ENCODE measurements at regions not wholly inside any gene's neighbourhood (a gene's known extent, or its start where the extent isn't known, plus 50 kb on each side); places are given as distances from the start of the nearest gene placed in this dataset.
"Not testable (repeated sequence)": the region's sequence is repeated elsewhere in the genome, so short reads cannot be mapped to it uniquely, and the experiment has no call there.

DNA sequence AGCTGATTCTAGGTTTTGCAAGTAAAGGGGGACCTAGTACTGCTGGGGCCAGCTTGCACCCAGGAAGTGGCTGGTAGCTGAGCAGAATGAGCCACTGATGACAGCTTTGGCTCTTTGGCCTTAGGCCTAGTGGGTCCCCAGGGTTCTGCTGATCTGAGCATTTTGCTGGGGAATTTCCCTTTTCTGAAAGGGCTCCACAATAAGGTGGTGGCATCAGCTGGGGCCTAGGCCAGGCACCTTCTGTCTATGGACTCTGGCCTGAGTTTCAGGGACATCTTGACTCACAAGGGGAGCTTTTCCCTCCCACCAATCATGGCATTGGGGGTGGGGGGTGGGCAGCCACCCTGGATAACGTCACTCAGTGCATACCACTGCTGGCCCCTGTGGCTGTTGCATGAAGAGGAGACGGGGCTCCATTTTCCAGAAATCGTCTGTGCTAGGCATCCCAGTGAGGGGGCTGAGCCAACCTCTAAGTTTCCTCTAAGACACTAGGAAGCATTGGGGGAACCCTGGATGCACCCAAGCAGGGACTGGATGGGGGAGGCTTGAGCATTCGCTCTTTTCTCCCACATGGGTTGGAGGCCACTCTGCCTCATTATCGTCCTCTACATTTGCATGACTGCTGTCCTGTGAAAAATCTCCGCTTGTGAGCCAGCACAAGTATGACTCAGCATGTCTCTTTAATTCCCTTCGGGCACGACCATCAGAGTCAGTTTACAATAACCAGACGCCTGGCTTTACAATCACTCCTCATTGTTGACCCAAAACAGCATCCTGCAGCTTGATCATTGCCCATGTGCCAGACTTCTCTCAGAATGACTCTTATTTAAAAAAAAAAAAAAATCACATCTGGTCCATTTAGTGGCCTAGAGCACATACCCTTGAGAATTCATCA is 145.0 kb upstream of the THY1 start:
- H3K9ac ChIP-seq (ENCODE audit: insufficient read depth, low read length, poor library complexity, severe bottlenecking): no peak overlapping the region
- Mint-ChIP-seq H3K4me1 (peaks cover 26% of the 10 kb centered on the region), H3K36me3 (peaks cover 0 to 3% of the 10 kb centered on the region in 2 donors), H3K27ac (no peak overlapping the region), H3K27me3 (ENCODE audit: low read depth in 3 of 3) (peaks cover 0 to 5% (median 5%) of the 10 kb centered on the region in 3 donors), H3K4me3 (no peak overlapping the region), H3K9me3 (peaks cover 0 to 5% (median 0%) of the 10 kb centered on the region in 7 donors)
- no peak overlapping the region for H2AFZ ChIP-seq (ENCODE audit: insufficient read depth, low read depth, low read length, poor library complexity, severe bottlenecking)
- H3K4me2 ChIP-seq (replicated peaks; ENCODE audit: extremely low read depth, low read length, poor library complexity, severe bottlenecking): no peak overlapping the region
- intact Hi-C loops (cut with micrococcal nuclease): loop anchor here in 1 of 2 donors (2.0 kb wide), 1 partner anchor 33 kb away; no protein-coding TSS in a partner anchor
- H4K20me1 ChIP-seq (ENCODE audit: insufficient read depth, low read length): no peaks in the 10 kb centered on the region
- H3K27ac ChIP-seq (ENCODE audit: low read depth in 1 of 2, low read length in 2 of 2): no peak overlapping the region
- no peaks in the 10 kb centered on the region for H3K79me2 ChIP-seq (ENCODE audit: insufficient read depth, low read length)
- H3K27me3 ChIP-seq (ENCODE audit: control insufficient read depth in 2 of 2, insufficient read depth in 2 of 2, low read length in 2 of 2): no peaks in the 10 kb centered on the region
- no peak overlapping the region for H3K4me3 ChIP-seq (replicated peaks in 1 of 3; ENCODE audit: low read depth in 2 of 3, low read length in 3 of 3)
- no peak for TF ChIP-seq CTCF (IDR thresholded peaks at IDR 0.05)
- H3K36me3 ChIP-seq (replicated peaks in 1 of 2; ENCODE audit: control insufficient read depth in 1 of 2, insufficient read depth in 2 of 2, low read length in 2 of 2): no peaks in the 10 kb centered on the region
- peaks cover 18 to 34% of the 10 kb centered on the region in 2 donors for H3K4me1 ChIP-seq (ENCODE audit: control insufficient read depth in 1 of 2, insufficient read depth in 2 of 2, low read length in 2 of 2)
- 87% methylated on average over 7 of the region's 9 CpGs for WGBS (ENCODE audit: insufficient coverage)
- no peak for DNase-seq
- H3K9me3 ChIP-seq (replicated peaks in 1 of 2; ENCODE audit: control insufficient read depth in 1 of 2, insufficient read depth in 1 of 2, low read length in 2 of 2): no peaks in the 10 kb centered on the region

- Histone ChIP-seq H2AFZ (ENCODE audit: insufficient read depth, low read depth, low read length, poor library complexity, severe bottlenecking) (no peak overlapping the region), H3K27me3 (ENCODE audit: control insufficient read depth in 2 of 2, insufficient read depth in 2 of 2, low read length in 2 of 2) (no peaks in the 10 kb centered on the region), H3K9ac (ENCODE audit: insufficient read depth, low read length, poor library complexity, severe bottlenecking) (no peak overlapping the region), H3K36me3 (replicated peaks in 1 of 2; ENCODE audit: control insufficient read depth in 1 of 2, insufficient read depth in 2 of 2, low read length in 2 of 2) (no peaks in the 10 kb centered on the region), H3K9me3 (replicated peaks in 1 of 2; ENCODE audit: control insufficient read depth in 1 of 2, insufficient read depth in 1 of 2, low read length in 2 of 2) (no peaks in the 10 kb centered on the region), H3K4me3 (replicated peaks in 1 of 3; ENCODE audit: low read depth in 2 of 3, low read length in 3 of 3) (no peak overlapping the region), H3K79me2 (ENCODE audit: insufficient read depth, low read length) (no peaks in the 10 kb centered on the region), H3K27ac (ENCODE audit: low read depth in 1 of 2, low read length in 2 of 2) (no peak overlapping the region), H4K20me1 (ENCODE audit: insufficient read depth, low read length) (no peaks in the 10 kb centered on the region), H3K4me1 (ENCODE audit: control insufficient read depth in 1 of 2, insufficient read depth in 2 of 2, low read length in 2 of 2) (peaks cover 3 to 18% of the 10 kb centered on the region in 2 donors), H3K4me2 (replicated peaks; ENCODE audit: extremely low read depth, low read length, poor library complexity, severe bottlenecking) (no peak overlapping the region)
- no peak for TF ChIP-seq CTCF (IDR thresholded peaks at IDR 0.05)
- DNase-seq: no peak
- H3K9me3 Mint-ChIP-seq: peaks cover 0 to 9% (median 0%) of the 10 kb centered on the region in 7 donors
- intact Hi-C loops (cut with micrococcal nuclease): no loop called here
- H3K4me3 Mint-ChIP-seq: no peak overlapping the region
- 100% methylated on average over 1 of the region's 2 CpGs for WGBS (ENCODE audit: insufficient coverage)
- peaks cover 0 to 7% (median 5%) of the 10 kb centered on the region in 3 donors for H3K27me3 Mint-ChIP-seq (ENCODE audit: low read depth in 3 of 3)
- peaks cover 0 to 3% of the 10 kb centered on the region in 2 donors for H3K36me3 Mint-ChIP-seq
- H3K4me1 Mint-ChIP-seq: peaks cover 10% of the 10 kb centered on the region
- H3K27ac Mint-ChIP-seq: no peak overlapping the region
These were observed 143.3 kb upstream of the THY1 start for GRCh38 chr11:119566319-119566718.

DNA sequence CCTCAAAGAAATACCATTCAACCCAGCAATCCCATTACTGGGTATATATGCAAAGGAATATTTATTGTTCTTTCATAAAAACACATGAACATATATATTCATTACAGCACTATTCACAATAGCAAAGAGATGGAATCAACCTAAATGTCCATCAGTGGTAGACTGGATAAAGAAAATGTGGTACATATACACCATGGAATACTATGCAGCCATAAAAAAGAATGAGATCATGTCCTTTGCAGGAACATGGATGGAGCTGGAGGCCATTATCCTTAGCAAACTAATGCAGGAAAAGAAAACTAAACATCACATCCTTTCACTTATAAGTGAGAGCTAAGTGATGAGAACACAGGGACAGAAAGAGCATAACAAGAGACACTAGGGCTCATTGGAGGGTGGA is 142.7 kb upstream of the THY1 start:
- intact Hi-C loops (cut with micrococcal nuclease); H3K9me3 ChIP-seq (replicated peaks in 1 of 2; ENCODE audit: control insufficient read depth in 1 of 2, insufficient read depth in 1 of 2, low read length in 2 of 2); H2AFZ ChIP-seq (ENCODE audit: insufficient read depth, low read depth, low read length, poor library complexity, severe bottlenecking); H3K9me3 Mint-ChIP-seq; H3K79me2 ChIP-seq (ENCODE audit: insufficient read depth, low read length); H3K36me3 ChIP-seq (replicated peaks in 1 of 2; ENCODE audit: control insufficient read depth in 1 of 2, insufficient read depth in 2 of 2, low read length in 2 of 2); H3K27me3 ChIP-seq (ENCODE audit: control insufficient read depth in 2 of 2, insufficient read depth in 2 of 2, low read length in 2 of 2); H3K27ac ChIP-seq (ENCODE audit: low read depth in 1 of 2, low read length in 2 of 2); H4K20me1 ChIP-seq (ENCODE audit: insufficient read depth, low read length); H3K4me3 ChIP-seq (replicated peaks in 1 of 3; ENCODE audit: low read depth in 2 of 3, low read length in 3 of 3); H3K27ac Mint-ChIP-seq; H3K4me3 Mint-ChIP-seq; H3K4me2 ChIP-seq (replicated peaks; ENCODE audit: extremely low read depth, low read length, poor library complexity, severe bottlenecking); H3K36me3 Mint-ChIP-seq; DNase-seq; H3K9ac ChIP-seq (ENCODE audit: insufficient read depth, low read length, poor library complexity, severe bottlenecking); H3K27me3 Mint-ChIP-seq (ENCODE audit: low read depth in 3 of 3); H3K4me1 Mint-ChIP-seq: not testable (repeated sequence)
- peaks cover 0 to 13% of the 10 kb centered on the region in 2 donors for H3K4me1 ChIP-seq (ENCODE audit: control insufficient read depth in 1 of 2, insufficient read depth in 2 of 2, low read length in 2 of 2)
